H7 (cell line): ENCODE measurements at regions not wholly inside any gene's neighbourhood (a gene's known extent, or its start where the extent isn't known, plus 50 kb on each side); places are given as distances from the start of the nearest gene placed in this dataset.

Experiments
- DNase-seq: peaks from one replicate; pipeline ENCODE4 v3.0.0; 2012
- H3K27me3 ChIP-seq: 2 replicates; pipeline ENCODE4 v1.6.0; 2011; ENCODE audit warnings: mild to moderate bottlenecking, low read length; ENCODE audit not compliant: control insufficient read depth, insufficient read depth
- H3K36me3 ChIP-seq: replicated peaks from 2 replicates; pipeline ENCODE4 v1.5.1; 2011; ENCODE audit warnings: low read length; ENCODE audit not compliant: control insufficient read depth, insufficient read depth
- H3K4me3 ChIP-seq: 2 replicates; pipeline ENCODE4 v1.5.1; 2011; ENCODE audit warnings: low read depth, mild to moderate bottlenecking, control low read depth, low read length, moderate library complexity; ENCODE audit not compliant: insufficient read depth

GRCh38 chr14:22460461-22461195, 128.4 kb downstream of the DAD1 start:
- H3K27me3 ChIP-seq = no peaks in the 10 kb centered on the region
- no peaks in the 10 kb centered on the region for H3K36me3 ChIP-seq
- DNase-seq = no peak
- H3K4me3 ChIP-seq = no peak overlapping the region

GRCh38 chr14:22458737-22459136, 130.3 kb downstream of the DAD1 start:
- no peak overlapping the region for H3K4me3 ChIP-seq
- no peak for DNase-seq
- H3K36me3 ChIP-seq = no peaks in the 10 kb centered on the region
- no peaks in the 10 kb centered on the region for H3K27me3 ChIP-seq

DNA sequence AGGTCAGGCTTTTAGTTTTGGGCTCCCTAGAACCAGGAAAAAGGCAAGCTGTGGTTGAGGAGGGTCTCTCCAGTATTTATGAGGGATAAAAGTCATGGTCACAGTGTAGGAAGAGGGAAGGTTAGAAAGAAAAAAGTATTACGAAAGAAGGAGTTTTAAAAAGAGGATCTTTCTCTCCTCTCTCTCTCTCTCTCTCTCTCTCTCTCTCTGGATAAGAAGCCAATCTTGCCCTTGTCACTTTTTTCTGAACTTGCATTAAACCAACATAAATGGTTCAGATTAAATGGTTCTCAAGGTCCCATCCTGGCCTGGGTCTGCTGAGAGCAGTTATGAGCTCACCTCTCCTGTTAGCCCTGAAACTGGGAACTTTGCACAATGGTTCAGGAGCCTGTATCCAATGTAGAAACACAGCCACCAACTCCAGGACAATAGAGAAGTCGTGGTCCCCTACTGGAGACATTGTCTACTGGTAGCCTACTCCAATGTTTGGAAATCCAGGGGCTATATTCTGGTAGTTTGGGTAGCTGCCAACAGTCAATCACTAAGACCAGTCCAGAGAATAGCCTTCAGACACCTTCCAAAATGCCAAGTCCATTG, 131.9 kb downstream of the DAD1 start:
- no peak for DNase-seq
- no peaks in the 10 kb centered on the region for H3K27me3 ChIP-seq
- no peaks in the 10 kb centered on the region for H3K36me3 ChIP-seq
- no peak overlapping the region for H3K4me3 ChIP-seq

DNA sequence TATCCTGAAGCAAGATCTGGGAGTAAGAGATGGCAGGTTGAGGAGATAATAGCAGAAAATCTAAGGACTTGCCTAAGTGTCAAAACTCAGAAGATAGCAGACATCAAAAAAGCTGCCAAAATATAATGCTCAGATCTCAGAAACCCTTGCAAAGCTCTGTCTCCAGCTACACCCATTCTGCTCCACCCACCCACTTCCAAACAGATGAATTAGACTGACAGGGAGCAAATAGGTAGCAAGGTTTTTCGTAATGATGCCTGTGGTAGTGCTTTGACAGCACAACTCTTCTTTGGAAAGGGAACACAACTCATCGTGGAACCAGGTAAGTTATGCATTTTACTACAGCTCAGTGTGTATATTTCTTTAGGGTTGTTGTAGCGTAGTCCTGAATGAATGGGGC, 132.6 kb downstream of the DAD1 start:
- Histone ChIP-seq H3K36me3 (no peaks in the 10 kb centered on the region), H3K27me3 (no peaks in the 10 kb centered on the region), H3K4me3 (no peak overlapping the region)
- DNase-seq = no peak

GRCh38 chr14:22452330-22452729, 136.7 kb downstream of the DAD1 start:
- Histone ChIP-seq H3K27me3 (no peaks in the 10 kb centered on the region), H3K36me3 (no peaks in the 10 kb centered on the region), H3K4me3 (no peak overlapping the region)
- DNase-seq = no peak

- no peak for DNase-seq
- Histone ChIP-seq H3K36me3 (no peaks in the 10 kb centered on the region), H3K27me3 (no peaks in the 10 kb centered on the region), H3K4me3 (no peak overlapping the region)
These were observed 138.8 kb downstream of the DAD1 start for GRCh38 chr14:22450266-22450665.

- Histone ChIP-seq H3K4me3 (no peak overlapping the region), H3K36me3 (no peaks in the 10 kb centered on the region), H3K27me3 (no peaks in the 10 kb centered on the region)
- no peak for DNase-seq
These were observed 139.5 kb downstream of the DAD1 start for GRCh38 chr14:22449600-22449905.

DNA sequence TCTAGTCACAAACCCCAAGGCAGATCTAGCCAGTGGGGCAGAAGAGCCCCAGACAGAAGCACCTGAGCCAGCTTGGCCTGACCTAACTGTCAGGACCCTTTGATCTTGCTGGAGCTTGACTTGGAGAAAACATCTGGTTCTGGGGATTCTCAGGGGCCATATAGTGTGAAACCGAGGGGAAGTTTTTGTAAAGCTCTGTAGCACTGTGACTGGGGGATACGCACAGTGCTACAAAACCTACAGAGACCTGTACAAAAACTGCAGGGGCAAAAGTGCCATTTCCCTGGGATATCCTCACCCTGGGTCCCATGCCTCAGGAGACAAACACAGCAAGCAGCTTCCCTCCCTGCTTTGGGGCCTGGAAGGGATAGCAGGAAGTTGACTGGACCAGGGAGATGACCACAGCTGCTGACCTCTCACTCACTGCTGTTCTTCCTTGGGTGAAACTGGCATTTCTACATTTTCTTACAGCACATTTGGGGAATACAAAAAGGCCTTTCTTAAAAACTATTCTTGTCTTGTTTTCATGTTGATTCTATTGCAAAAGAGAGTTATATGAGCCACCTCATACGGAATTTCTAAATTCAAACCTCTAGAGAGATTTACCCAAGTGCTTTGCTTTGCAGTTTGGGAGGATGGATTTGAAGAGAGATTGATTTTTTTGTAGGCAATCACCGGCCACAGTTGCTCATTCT, 140.0 kb downstream of the DAD1 start:
- Histone ChIP-seq H3K36me3 (no peaks in the 10 kb centered on the region), H3K27me3 (no peaks in the 10 kb centered on the region), H3K4me3 (no peak overlapping the region)
- no peak for DNase-seq

GRCh38 chr14:22448035-22448904, 140.8 kb downstream of the DAD1 start:
- H3K36me3 ChIP-seq = no peaks in the 10 kb centered on the region
- no peaks in the 10 kb centered on the region for H3K27me3 ChIP-seq
- DNase-seq = no peak
- H3K4me3 ChIP-seq = no peak overlapping the region

DNA sequence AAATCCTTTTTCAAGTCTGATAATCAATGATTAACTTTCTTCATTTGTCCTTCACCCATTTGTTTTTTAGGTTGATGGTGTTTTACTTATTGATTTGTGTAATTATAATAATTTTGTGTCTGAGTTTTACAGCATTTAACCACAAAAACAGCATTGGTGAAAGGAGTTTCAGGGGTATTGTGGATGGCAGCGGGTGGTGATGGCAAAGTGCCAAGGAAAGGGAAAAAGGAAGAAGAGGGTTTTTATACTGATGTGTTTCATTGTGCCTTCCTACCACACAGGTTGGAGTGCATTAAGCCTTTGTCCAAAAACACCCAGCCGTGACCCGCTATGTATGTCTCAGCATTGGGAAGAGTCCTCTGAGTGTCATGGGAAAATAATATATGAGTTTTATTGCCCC, 150.3 kb downstream of the DAD1 start:
- Histone ChIP-seq H3K36me3 (no peaks in the 10 kb centered on the region), H3K4me3 (no peak overlapping the region)
- no peak for DNase-seq

GRCh38 chr14:22434901-22435550, 154.0 kb downstream of the DAD1 start:
- H3K4me3 ChIP-seq = no peak overlapping the region
- H3K27me3 ChIP-seq = no peaks in the 10 kb centered on the region
- DNase-seq = no peak
- no peaks in the 10 kb centered on the region for H3K36me3 ChIP-seq

More for the DNA sequence above, 150.3 kb downstream of the DAD1 start:
- H3K27me3 ChIP-seq = no peaks in the 10 kb centered on the region

GRCh38 chr14:22434030-22434429, 155.0 kb downstream of the DAD1 start:
- DNase-seq = no peak
- Histone ChIP-seq H3K27me3 (no peaks in the 10 kb centered on the region), H3K36me3 (no peaks in the 10 kb centered on the region), H3K4me3 (no peak overlapping the region)

GRCh38 chr14:22433069-22433468, 156.0 kb downstream of the DAD1 start:
- Histone ChIP-seq H3K36me3 (no peaks in the 10 kb centered on the region), H3K27me3 (no peaks in the 10 kb centered on the region), H3K4me3 (no peak overlapping the region)
- no peak for DNase-seq

DNA sequence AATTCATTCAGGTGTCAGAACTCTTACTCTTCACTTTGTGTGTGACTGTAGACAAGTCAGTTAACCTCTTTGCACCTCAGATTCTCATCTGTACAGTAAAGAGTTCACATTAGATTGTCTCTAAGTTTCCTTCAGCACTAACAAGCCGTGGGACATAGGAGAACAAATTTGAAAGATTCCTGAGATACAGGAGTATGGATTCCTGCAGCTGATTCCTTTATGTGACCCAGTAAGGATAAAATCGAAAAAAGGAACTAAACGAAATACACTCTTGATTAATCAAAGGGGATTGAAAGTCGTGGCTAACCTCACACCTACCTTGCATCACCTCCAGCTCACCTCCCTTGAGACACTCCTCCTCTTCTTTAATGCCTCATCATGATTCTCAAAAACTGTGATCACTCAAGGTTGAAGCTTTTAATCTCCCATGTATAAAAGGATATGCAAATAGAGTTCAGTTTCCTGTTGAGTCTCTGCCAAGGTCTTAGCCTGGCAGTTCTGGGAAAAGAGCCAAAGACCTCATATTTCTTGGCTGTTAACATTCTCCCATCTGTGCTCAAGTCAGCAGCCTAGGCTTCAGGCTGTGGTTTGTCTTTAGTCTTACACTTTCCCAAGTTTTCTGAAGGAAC, 156.6 kb downstream of the DAD1 start:
- Histone ChIP-seq H3K36me3 (no peaks in the 10 kb centered on the region), H3K4me3 (no peak overlapping the region), H3K27me3 (no peaks in the 10 kb centered on the region)
- DNase-seq = no peak
